Activated B cell treated with CpG ODN at 0.5 μM for 24 hours (primary cell): ENCODE measurements at regions not wholly inside any gene's neighbourhood (a gene's known extent, or its start where the extent isn't known, plus 50 kb on each side); places are given as distances from the start of the nearest gene placed in this dataset.
"Not testable (repeated sequence)": the region's sequence is repeated elsewhere in the genome, so short reads cannot be mapped to it uniquely, and the experiment has no call there.

Experiments used
- ATAC-seq: fragments of 200-7000 bp; cut with Tn5 transposase; one replicate; pipeline ENCODE4 v1.10.0; 2021; ENCODE audit warnings: low read depth, mild to moderate bottlenecking, moderate library complexity
- CTCF ChIA-PET: fragments of 350-600 bp; sonication (Branson Sonifier 250); formaldehyde crosslinking; loops from one replicate; lab custom pipeline; 2021; ENCODE audit warnings: antibody characterized with exemption; lab: Charles Lee
- POLR2A ChIA-PET: fragments of 350-600 bp; sonication (Branson Sonifier 250); formaldehyde crosslinking; loops from one replicate; lab custom pipeline; 2021; ENCODE audit warnings: antibody characterized with exemption; lab: Charles Lee
- DNase-seq: peaks from one replicate; pipeline ENCODE4 v3.0.0; 2022
- H3K27ac Mint-ChIP-seq: one replicate; pipeline ENCODE4 v1.8.0; 2020; ENCODE audit warnings: mixed read lengths
- H3K27me3 Mint-ChIP-seq: one replicate; pipeline ENCODE4 v1.8.0; 2021; ENCODE audit warnings: mixed read lengths
- H3K36me3 Mint-ChIP-seq: one replicate; pipeline ENCODE4 v1.8.0; 2021; ENCODE audit warnings: low read depth, mixed read lengths
- H3K4me1 Mint-ChIP-seq: one replicate; pipeline ENCODE4 v1.8.0; 2021; ENCODE audit warnings: mixed read lengths
- H3K4me3 Mint-ChIP-seq: one replicate; pipeline ENCODE4 v1.8.0; 2020; ENCODE audit warnings: mild to moderate bottlenecking, mixed read lengths
- H3K9me3 Mint-ChIP-seq: one replicate; pipeline ENCODE4 v1.8.0; 2020; ENCODE audit warnings: mixed read lengths
- intact Hi-C: fragments of 100-400 bp; cut with micrococcal nuclease; formaldehyde crosslinking; loops from one replicate; pipeline ENCODE4 v1.15.1; 2024
- TF ChIP-seq, protein P1 (sequence below): fragments of 200-600 bp; IDR thresholded peaks from one replicate; pipeline ENCODE4 v1.8.0; 2022; ENCODE audit warnings: antibody characterized with exemption, mild to moderate bottlenecking

DNA sequence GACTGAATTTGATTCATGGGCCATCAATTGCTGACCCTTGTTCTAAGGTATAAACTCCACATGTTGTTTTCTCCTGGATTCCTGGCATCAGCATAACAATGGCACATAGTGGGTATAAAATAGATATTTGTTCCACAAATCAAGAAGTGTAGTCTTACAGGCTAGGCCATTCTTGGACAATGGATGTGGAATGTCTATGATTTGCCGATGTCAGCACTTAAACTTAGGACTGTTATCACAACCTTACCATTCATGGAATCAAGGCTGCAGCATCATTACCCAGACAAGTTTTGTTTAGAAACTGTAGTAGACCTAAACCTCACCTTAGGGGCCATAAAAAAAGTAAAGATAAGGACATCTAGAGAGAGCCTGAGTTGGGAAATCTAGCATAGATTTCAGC lies 680.0 kb downstream of the BRINP1 start:
- no peak overlapping the region for H3K27ac Mint-ChIP-seq
- no peaks in the 10 kb centered on the region for H3K36me3 Mint-ChIP-seq
- ATAC-seq = no peak
- ChIA-PET POLR2A (no interaction called here), CTCF (no interaction called here)
- no peak for DNase-seq
- TF ChIP-seq, protein P1, sequence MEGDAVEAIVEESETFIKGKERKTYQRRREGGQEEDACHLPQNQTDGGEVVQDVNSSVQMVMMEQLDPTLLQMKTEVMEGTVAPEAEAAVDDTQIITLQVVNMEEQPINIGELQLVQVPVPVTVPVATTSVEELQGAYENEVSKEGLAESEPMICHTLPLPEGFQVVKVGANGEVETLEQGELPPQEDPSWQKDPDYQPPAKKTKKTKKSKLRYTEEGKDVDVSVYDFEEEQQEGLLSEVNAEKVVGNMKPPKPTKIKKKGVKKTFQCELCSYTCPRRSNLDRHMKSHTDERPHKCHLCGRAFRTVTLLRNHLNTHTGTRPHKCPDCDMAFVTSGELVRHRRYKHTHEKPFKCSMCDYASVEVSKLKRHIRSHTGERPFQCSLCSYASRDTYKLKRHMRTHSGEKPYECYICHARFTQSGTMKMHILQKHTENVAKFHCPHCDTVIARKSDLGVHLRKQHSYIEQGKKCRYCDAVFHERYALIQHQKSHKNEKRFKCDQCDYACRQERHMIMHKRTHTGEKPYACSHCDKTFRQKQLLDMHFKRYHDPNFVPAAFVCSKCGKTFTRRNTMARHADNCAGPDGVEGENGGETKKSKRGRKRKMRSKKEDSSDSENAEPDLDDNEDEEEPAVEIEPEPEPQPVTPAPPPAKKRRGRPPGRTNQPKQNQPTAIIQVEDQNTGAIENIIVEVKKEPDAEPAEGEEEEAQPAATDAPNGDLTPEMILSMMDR = no peak
- intact Hi-C loops = no loop called here
- no peaks in the 10 kb centered on the region for H3K4me1 Mint-ChIP-seq
- H3K4me3 Mint-ChIP-seq = no peak overlapping the region
- H3K9me3 Mint-ChIP-seq = no peaks in the 10 kb centered on the region
- H3K27me3 Mint-ChIP-seq = no peaks in the 10 kb centered on the region

DNA sequence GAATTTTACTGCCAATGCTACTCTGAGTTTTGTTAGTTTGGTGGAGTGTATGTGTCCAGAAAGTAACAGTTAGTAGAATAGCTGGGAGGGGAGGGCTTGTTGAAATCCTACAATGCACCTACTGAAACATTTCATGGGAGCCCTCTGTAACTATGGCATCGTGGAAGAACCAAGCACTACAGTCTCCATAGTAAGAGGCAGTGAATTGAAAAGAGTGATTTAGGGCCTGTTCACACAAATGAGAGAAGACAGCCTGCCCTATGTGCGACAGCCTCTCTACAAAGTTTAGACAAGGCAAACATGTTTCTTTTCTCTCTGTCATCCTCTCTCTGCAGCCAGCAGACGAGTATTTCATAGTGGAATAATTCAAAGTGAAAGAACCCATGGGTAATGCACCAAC lies 676.6 kb downstream of the BRINP1 start:
- no peaks in the 10 kb centered on the region for H3K9me3 Mint-ChIP-seq
- ATAC-seq (no peak), DNase-seq (no peak)
- ChIA-PET POLR2A (no interaction called here), CTCF (no interaction called here)
- intact Hi-C loops = no loop called here
- H3K4me1 Mint-ChIP-seq = no peaks in the 10 kb centered on the region
- H3K27me3 Mint-ChIP-seq = no peaks in the 10 kb centered on the region
- no peak overlapping the region for H3K27ac Mint-ChIP-seq
- TF ChIP-seq, protein P1 = no peak
- no peak overlapping the region for H3K4me3 Mint-ChIP-seq
- no peaks in the 10 kb centered on the region for H3K36me3 Mint-ChIP-seq

DNA sequence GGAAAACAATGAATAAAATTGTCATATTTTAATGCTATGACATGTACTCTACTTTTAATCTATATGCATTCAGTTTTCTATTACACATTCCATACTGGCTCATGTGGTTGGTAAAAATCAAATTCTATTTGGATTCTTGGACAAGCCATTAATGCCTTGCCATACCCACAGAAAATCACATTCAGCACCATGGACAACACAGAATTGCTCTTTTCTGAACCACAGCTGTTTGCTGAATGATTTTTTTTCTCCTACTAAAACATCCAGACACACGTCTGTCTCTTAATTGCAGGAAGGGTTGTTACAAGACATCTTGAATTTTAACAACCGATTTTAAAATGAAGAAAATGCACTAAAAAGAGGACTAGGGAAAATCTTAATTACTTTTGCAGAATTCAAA lies 675.6 kb downstream of the BRINP1 start:
- TF ChIP-seq, protein P1 = no peak
- Mint-ChIP-seq H3K27me3 (no peaks in the 10 kb centered on the region), H3K27ac (no peak overlapping the region), H3K4me3 (no peak overlapping the region), H3K4me1 (no peaks in the 10 kb centered on the region), H3K36me3 (no peaks in the 10 kb centered on the region), H3K9me3 (no peaks in the 10 kb centered on the region)
- DNase-seq (no peak), ATAC-seq (no peak)
- intact Hi-C loops = no loop called here
- ChIA-PET POLR2A (no interaction called here), CTCF (no interaction called here)

DNA sequence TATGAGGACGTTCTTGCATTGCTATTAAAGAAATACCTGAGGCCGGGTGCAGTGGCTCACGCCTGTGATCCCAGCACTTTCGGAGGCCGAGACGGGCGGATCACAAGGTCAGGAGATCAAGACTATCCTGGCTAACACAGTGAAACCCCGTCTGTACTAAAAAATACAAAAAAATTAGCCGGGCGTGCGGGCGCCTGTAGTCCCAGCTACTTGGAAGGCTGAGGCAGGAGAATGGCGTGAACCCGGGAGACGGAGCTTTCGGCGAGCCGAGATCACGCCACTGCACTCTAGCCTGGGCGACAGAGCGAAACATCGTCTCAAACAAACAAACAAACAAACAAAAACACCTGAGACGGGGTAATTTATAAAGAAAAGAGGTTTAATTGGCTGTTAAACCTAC lies 674.0 kb downstream of the BRINP1 start:
- CTCF ChIA-PET, H3K27me3 Mint-ChIP-seq, POLR2A ChIA-PET, H3K27ac Mint-ChIP-seq, H3K4me3 Mint-ChIP-seq, intact Hi-C loops, ATAC-seq, H3K36me3 Mint-ChIP-seq, DNase-seq, H3K9me3 Mint-ChIP-seq, H3K4me1 Mint-ChIP-seq: not testable (repeated sequence)

DNA sequence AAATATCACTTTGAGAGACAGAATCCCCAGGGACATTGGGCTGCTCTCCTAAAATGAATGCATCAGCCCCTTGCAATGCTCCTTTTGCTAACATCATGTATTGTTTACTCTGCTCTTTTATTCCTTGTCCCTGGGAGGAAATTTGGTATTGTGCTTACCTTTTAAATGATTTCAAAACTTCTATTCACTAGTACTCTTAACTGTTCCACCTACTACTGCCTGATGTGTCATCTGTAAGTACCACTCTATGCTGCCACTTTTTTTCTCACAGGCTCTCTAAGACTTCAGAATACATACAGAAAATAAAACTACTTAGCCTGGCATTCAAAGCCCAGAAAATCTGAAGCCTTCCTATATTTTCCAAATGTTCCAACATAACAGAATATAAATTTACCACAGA lies 667.2 kb downstream of the BRINP1 start:
- H3K36me3 Mint-ChIP-seq = no peaks in the 10 kb centered on the region
- CTCF ChIA-PET = no interaction called here
- intact Hi-C loops = no loop called here
- no peaks in the 10 kb centered on the region for H3K4me1 Mint-ChIP-seq
- no peak overlapping the region for H3K27ac Mint-ChIP-seq
- no peak overlapping the region for H3K4me3 Mint-ChIP-seq
- POLR2A ChIA-PET = no interaction called here
- H3K27me3 Mint-ChIP-seq = no peaks in the 10 kb centered on the region
- TF ChIP-seq, protein P1 = no peak
- DNase-seq (no peak), ATAC-seq (no peak)
- H3K9me3 Mint-ChIP-seq = peaks cover 2% of the 10 kb centered on the region

DNA sequence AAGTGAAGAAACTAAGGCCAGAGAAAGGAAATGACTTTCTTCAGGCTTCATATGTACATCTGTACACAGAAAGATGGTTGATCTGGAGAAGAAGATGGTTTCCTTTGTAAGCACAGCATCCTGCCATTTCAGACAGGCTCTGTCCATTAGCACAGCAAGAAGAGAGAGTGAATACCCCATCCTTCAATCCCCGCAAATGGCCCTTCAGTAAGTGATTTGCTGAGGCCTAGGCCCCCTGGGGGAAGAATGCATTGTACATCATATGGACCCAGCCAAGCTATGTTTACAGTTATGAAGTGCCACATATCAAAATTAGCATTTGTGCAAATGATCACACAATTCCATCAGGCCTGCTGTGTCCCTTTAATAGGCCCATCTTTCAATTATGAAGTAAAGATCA lies 657.4 kb downstream of the BRINP1 start:
- ChIA-PET POLR2A (no interaction called here), CTCF (no interaction called here)
- H3K27me3 Mint-ChIP-seq = no peaks in the 10 kb centered on the region
- H3K27ac Mint-ChIP-seq = no peak overlapping the region
- H3K4me1 Mint-ChIP-seq = no peaks in the 10 kb centered on the region
- DNase-seq = no peak
- no peak for ATAC-seq
- TF ChIP-seq, protein P1 = no peak
- peaks cover 5% of the 10 kb centered on the region for H3K9me3 Mint-ChIP-seq
- no peaks in the 10 kb centered on the region for H3K36me3 Mint-ChIP-seq
- intact Hi-C loops = no loop called here
- H3K4me3 Mint-ChIP-seq = no peak overlapping the region
